Neural cell (in vitro differentiated cells): ENCODE measurements at regions not wholly inside any gene's neighbourhood (a gene's known extent, or its start where the extent isn't known, plus 50 kb on each side); places are given as distances from the start of the nearest gene placed in this dataset.

Experiments
- H2AFZ ChIP-seq: fragments of 200-600, 300-800 bp; sonication (generic), shearing (Covaris generic); 2 replicates; pipeline ENCODE4 v1.6.0; 2014; ENCODE audit warnings: low read depth, mild to moderate bottlenecking, antibody characterized with exemption, low read length, moderate library complexity
- H3F3A ChIP-seq: fragments of 200-600 bp; shearing (Covaris generic); 2 replicates; pipeline ENCODE4 v1.6.1; 2016; ENCODE audit warnings: mild to moderate bottlenecking, moderate library complexity, mixed read lengths, antibody characterized with exemption, low read length; ENCODE audit not compliant: insufficient read depth, poor library complexity, severe bottlenecking
- H3K27ac ChIP-seq: fragments of 200-600, 300-800 bp; sonication (generic), shearing (Covaris generic); 2 replicates; pipeline ENCODE4 v1.5.1; 2014; ENCODE audit warnings: mild to moderate bottlenecking, low read length, moderate library complexity
- H3K27me3 ChIP-seq: fragments of 300-800, 200-600 bp; sonication (generic), shearing (Covaris generic); 2 replicates; pipeline ENCODE4 v1.6.0; 2014; ENCODE audit warnings: mild to moderate bottlenecking, low read depth, low read length, moderate library complexity; ENCODE audit not compliant: insufficient read depth
- H3K36me3 ChIP-seq: fragments of 300-800, 200-600 bp; sonication (generic), shearing (Covaris generic); 2 replicates; pipeline ENCODE4 v1.5.1; 2014; ENCODE audit warnings: mild to moderate bottlenecking, antibody characterized with exemption, low read length, moderate library complexity; ENCODE audit not compliant: insufficient read depth
- H3K4me2 ChIP-seq: fragments of 300-800, 200-600 bp; sonication (generic), shearing (Covaris generic); 2 replicates; pipeline ENCODE4 v1.6.0; 2014; ENCODE audit warnings: mild to moderate bottlenecking, low read length
- H3K4me3 ChIP-seq: fragments of 300-800, 200-600 bp; sonication (generic), shearing (Covaris generic); 2 replicates; pipeline ENCODE4 v1.5.1; 2014; ENCODE audit warnings: mild to moderate bottlenecking, low read length, moderate library complexity
- H3K79me2 ChIP-seq: fragments of 200-600 bp; shearing (Covaris generic); replicated peaks from 2 replicates; pipeline ENCODE4 v1.6.0; 2014; ENCODE audit warnings: mild to moderate bottlenecking, low read length, moderate library complexity; ENCODE audit not compliant: insufficient read depth
- H3K9ac ChIP-seq: fragments of 300-800, 200-600 bp; sonication (generic), shearing (Covaris generic); 2 replicates; pipeline ENCODE4 v1.6.1; 2016; ENCODE audit warnings: mild to moderate bottlenecking, low read length, mixed read lengths
- H3K9me2 ChIP-seq: fragments of 200-600 bp; shearing (Covaris generic); 2 replicates; pipeline ENCODE4 v1.6.1; 2016; ENCODE audit warnings: mild to moderate bottlenecking, low read length, mixed read lengths; ENCODE audit not compliant: insufficient read depth
- H3K9me3 ChIP-seq: fragments of 200-600, 300-800 bp; sonication (generic), shearing (Covaris generic); 2 replicates; pipeline ENCODE4 v1.6.1; 2016; ENCODE audit warnings: mild to moderate bottlenecking, mixed run types, low read length, moderate library complexity, mixed read lengths
- H4K20me1 ChIP-seq: fragments of 200-600 bp; shearing (Covaris generic); 2 replicates; pipeline ENCODE4 v1.6.1; 2016; ENCODE audit warnings: mild to moderate bottlenecking, mixed run types; ENCODE audit not compliant: insufficient read depth
- EP300 ChIP-seq: fragments of 450-650 bp; conservative IDR thresholded peaks from 2 replicates; pipeline ENCODE4 v1.6.1; 2014; ENCODE audit warnings: antibody characterized with exemption, mild to moderate bottlenecking, moderate library complexity; ENCODE audit not compliant: poor library complexity, severe bottlenecking
- EZH2 ChIP-seq: fragments of 200-600, 300-800 bp; shearing (Covaris generic), sonication (generic); IDR thresholded peaks from 2 replicates; pipeline ENCODE4 v1.6.1; 2014; ENCODE audit warnings: antibody characterized with exemption, low read length, borderline replicate concordance, mild to moderate bottlenecking; ENCODE audit not compliant: insufficient read depth, poor library complexity, severe bottlenecking
- MXI1 ChIP-seq: fragments of 450-650 bp; conservative IDR thresholded peaks from 2 replicates; pipeline ENCODE4 v1.6.1; 2014; ENCODE audit warnings: antibody characterized with exemption, mild to moderate bottlenecking; ENCODE audit not compliant: poor library complexity, severe bottlenecking
- POLR2AphosphoS5 ChIP-seq: IDR thresholded peaks from 2 replicates; pipeline ENCODE4 v1.6.1; 2012
- RAD21 ChIP-seq: fragments of 450-650 bp; conservative IDR thresholded peaks from 2 replicates; pipeline ENCODE4 v1.6.1; 2014; ENCODE audit warnings: antibody characterized with exemption, mild to moderate bottlenecking, moderate library complexity
- SMC3 ChIP-seq: fragments of 450-650 bp; conservative IDR thresholded peaks from 2 replicates; pipeline ENCODE4 v1.6.1; 2014; ENCODE audit warnings: antibody characterized with exemption, mild to moderate bottlenecking, moderate library complexity; ENCODE audit not compliant: poor library complexity
- TAF1 ChIP-seq: IDR thresholded peaks from 2 replicates; pipeline ENCODE4 v1.6.1; 2012; ENCODE audit warnings: low read depth
- TF ChIP-seq, protein P1 (sequence below): fragments of 450-650 bp; IDR thresholded peaks from 2 replicates; pipeline ENCODE4 v1.5.1; 2014; ENCODE audit warnings: antibody characterized with exemption, mild to moderate bottlenecking, moderate library complexity; ENCODE audit not compliant: poor library complexity, severe bottlenecking
- TF ChIP-seq, protein P2 (sequence below): IDR thresholded peaks from 2 replicates; pipeline ENCODE4 v1.6.1; 2012; ENCODE audit warnings: borderline replicate concordance

DNA sequence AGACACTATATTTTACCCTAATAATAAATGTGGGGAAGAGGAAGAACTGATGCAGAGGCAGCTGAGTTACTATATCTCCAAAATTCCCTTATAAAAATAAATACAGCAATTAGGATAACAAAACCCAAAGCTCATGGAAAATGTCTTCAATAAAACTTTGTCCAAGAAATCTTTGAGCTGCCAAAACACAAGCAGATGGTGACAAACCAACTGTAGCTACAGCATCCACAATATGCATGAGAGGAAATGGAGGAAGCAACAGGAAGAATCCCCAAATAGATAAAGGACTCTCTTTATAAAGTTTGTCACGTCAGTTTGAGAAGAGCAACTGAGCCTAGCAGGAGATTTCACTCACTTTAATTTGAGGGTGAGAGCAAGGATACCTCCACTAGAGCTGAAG lies 638.2 kb downstream of the IGSF11 start:
- Histone ChIP-seq H3K4me2 (no peak overlapping the region), H3K9me3 (no peaks in the 10 kb centered on the region), H3K9ac (no peak overlapping the region), H3F3A (no peaks in the 10 kb centered on the region), H3K36me3 (no peaks in the 10 kb centered on the region), H3K79me2 (no peaks in the 10 kb centered on the region), H2AFZ (no peak overlapping the region), H3K4me3 (no peak overlapping the region), H3K27me3 (no peaks in the 10 kb centered on the region), H3K27ac (no peak overlapping the region), H3K9me2 (no peaks in the 10 kb centered on the region), H4K20me1 (no peaks in the 10 kb centered on the region)
- TF ChIP-seq EP300 (no peak), SMC3 (no peak), MXI1 (no peak), POLR2AphosphoS5 (no peak), EZH2 (no peak), TAF1 (no peak), RAD21 (no peak)
- TF ChIP-seq, protein P1, sequence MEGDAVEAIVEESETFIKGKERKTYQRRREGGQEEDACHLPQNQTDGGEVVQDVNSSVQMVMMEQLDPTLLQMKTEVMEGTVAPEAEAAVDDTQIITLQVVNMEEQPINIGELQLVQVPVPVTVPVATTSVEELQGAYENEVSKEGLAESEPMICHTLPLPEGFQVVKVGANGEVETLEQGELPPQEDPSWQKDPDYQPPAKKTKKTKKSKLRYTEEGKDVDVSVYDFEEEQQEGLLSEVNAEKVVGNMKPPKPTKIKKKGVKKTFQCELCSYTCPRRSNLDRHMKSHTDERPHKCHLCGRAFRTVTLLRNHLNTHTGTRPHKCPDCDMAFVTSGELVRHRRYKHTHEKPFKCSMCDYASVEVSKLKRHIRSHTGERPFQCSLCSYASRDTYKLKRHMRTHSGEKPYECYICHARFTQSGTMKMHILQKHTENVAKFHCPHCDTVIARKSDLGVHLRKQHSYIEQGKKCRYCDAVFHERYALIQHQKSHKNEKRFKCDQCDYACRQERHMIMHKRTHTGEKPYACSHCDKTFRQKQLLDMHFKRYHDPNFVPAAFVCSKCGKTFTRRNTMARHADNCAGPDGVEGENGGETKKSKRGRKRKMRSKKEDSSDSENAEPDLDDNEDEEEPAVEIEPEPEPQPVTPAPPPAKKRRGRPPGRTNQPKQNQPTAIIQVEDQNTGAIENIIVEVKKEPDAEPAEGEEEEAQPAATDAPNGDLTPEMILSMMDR = no peak
- TF ChIP-seq, protein P2, sequence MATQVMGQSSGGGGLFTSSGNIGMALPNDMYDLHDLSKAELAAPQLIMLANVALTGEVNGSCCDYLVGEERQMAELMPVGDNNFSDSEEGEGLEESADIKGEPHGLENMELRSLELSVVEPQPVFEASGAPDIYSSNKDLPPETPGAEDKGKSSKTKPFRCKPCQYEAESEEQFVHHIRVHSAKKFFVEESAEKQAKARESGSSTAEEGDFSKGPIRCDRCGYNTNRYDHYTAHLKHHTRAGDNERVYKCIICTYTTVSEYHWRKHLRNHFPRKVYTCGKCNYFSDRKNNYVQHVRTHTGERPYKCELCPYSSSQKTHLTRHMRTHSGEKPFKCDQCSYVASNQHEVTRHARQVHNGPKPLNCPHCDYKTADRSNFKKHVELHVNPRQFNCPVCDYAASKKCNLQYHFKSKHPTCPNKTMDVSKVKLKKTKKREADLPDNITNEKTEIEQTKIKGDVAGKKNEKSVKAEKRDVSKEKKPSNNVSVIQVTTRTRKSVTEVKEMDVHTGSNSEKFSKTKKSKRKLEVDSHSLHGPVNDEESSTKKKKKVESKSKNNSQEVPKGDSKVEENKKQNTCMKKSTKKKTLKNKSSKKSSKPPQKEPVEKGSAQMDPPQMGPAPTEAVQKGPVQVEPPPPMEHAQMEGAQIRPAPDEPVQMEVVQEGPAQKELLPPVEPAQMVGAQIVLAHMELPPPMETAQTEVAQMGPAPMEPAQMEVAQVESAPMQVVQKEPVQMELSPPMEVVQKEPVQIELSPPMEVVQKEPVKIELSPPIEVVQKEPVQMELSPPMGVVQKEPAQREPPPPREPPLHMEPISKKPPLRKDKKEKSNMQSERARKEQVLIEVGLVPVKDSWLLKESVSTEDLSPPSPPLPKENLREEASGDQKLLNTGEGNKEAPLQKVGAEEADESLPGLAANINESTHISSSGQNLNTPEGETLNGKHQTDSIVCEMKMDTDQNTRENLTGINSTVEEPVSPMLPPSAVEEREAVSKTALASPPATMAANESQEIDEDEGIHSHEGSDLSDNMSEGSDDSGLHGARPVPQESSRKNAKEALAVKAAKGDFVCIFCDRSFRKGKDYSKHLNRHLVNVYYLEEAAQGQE = no peak

DNA sequence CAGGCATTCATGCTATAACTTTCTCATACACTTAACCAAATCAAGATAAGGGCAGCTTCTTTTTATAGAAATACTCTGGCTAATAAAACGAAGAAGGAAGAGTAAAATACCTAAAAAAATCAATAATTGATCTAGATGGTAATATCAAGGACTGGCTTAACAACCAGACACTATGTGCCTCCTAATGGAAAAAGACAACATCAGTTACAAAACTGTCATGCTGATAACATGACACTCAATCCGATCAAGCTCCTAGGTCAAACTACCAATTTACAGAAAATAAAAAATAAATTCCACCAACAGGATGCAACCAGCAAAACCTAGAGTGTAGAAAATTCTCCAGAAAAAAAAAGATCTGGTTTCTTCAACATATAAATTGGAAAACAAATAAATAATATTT lies 634.6 kb downstream of the IGSF11 start:
- no peaks in the 10 kb centered on the region for H3K9me2 ChIP-seq
- no peak overlapping the region for H3K4me2 ChIP-seq
- H3K9me3 ChIP-seq = no peaks in the 10 kb centered on the region
- no peaks in the 10 kb centered on the region for H3F3A ChIP-seq
- no peak overlapping the region for H2AFZ ChIP-seq
- H3K27me3 ChIP-seq = no peaks in the 10 kb centered on the region
- no peak overlapping the region for H3K4me3 ChIP-seq
- no peak overlapping the region for H3K9ac ChIP-seq
- H3K79me2 ChIP-seq = no peaks in the 10 kb centered on the region
- H4K20me1 ChIP-seq = no peaks in the 10 kb centered on the region
- H3K36me3 ChIP-seq = no peaks in the 10 kb centered on the region
- no peak for TF ChIP-seq SMC3
- no peak for TF ChIP-seq RAD21
- no peak for TF ChIP-seq EZH2
- TF ChIP-seq, protein P1 = no peak
- TF ChIP-seq, protein P2 = no peak
- no peak for TF ChIP-seq POLR2AphosphoS5
- H3K27ac ChIP-seq = no peak overlapping the region
